ENCODE measurements at regions not wholly inside any gene's neighbourhood (a gene's known extent, or its start where the extent isn't known, plus 50 kb on each side); places are given as distances from the start of the nearest gene placed in this dataset.

GRCh38 chr15:39471785-39472574 lies 108.9 kb upstream of the THBS1 start:
- TF ChIP-seq ESRRG (CRISPR knock-in tag; IDR thresholded peaks at IDR 0.05) (no peak), ISL1 (CRISPR knock-in tag; IDR thresholded peaks at IDR 0.05) (peak; percentile 33), CSDC2 (CRISPR knock-in tag; IDR thresholded peaks at IDR 0.05) (no peak), BACH2 (CRISPR knock-in tag; IDR thresholded peaks at IDR 0.05; ENCODE audit: borderline replicate concordance) (no peak)
